SK-N-SH (cell line): ENCODE measurements at regions not wholly inside any gene's neighbourhood (a gene's known extent, or its start where the extent isn't known, plus 50 kb on each side); places are given as distances from the start of the nearest gene placed in this dataset.

Source experiments
- CTCF ChIA-PET: fragments of 300-600, 350-600 bp; formaldehyde crosslinking; extraction: SDS; loops from one replicate; lab custom pipeline; 2021; lab: Yijun Ruan, JAX
- POLR2A ChIA-PET: fragments of 350-600 bp; sonication (Branson Sonifier 250); formaldehyde crosslinking; extraction: SDS; loops from one replicate; lab custom pipeline; 2020; ENCODE audit warnings: antibody characterized with exemption, inconsistent platforms; lab: Yijun Ruan, JAX
- DNase-seq: peaks from one replicate; pipeline ENCODE4 v3.0.0; 2012
- H2AFZ ChIP-seq: fragments of 200-600 bp; sonication (generic); 2 replicates; pipeline ENCODE4 v1.8.1; 2016; ENCODE audit warnings: antibody characterized with exemption, mild to moderate bottlenecking, low read depth
- H3F3A ChIP-seq: fragments of 200-600 bp; sonication (generic); replicated peaks from 2 replicates; pipeline ENCODE3; 2016; ENCODE audit warnings: antibody characterized with exemption, mild to moderate bottlenecking; ENCODE audit not compliant: insufficient read depth
- H3K27ac ChIP-seq, 2 experiments: fragments of 200-500 bp in 1 of 2; fragments of 200-600 bp in 1 of 2; sonication (Bioruptor generic) in 1 of 2; sonication (generic), shearing (Covaris generic) in 1 of 2; 2 replicates each; pipeline versions ENCODE4 v1.5.1 to v1.6.1; 2014 to 2016; ENCODE audit warnings: low read depth in 2 of 2, inconsistent platforms in 1 of 2, low read length in 1 of 2, mild to moderate bottlenecking in 1 of 2, mixed read lengths in 1 of 2
- H3K27me3 ChIP-seq: fragments of 200-600 bp; sonication (generic), shearing (Covaris generic); 2 replicates; pipeline ENCODE4 v1.6.1; 2016; ENCODE audit warnings: mixed run types; ENCODE audit not compliant: insufficient read depth
- H3K36me3 ChIP-seq, 2 experiments: fragments of 200-500 bp in 1 of 2; fragments of 200-600 bp in 1 of 2; sonication (Bioruptor generic) in 1 of 2; sonication (generic) in 1 of 2; replicated peaks in 1 of 2; 2 replicates each; pipeline versions ENCODE3 to v1.5.1; 2014 to 2016; ENCODE audit warnings: low read length in 1 of 2, mild to moderate bottlenecking in 1 of 2; ENCODE audit not compliant: insufficient read depth in 2 of 2, control insufficient read depth in 1 of 2
- H3K4me1 ChIP-seq, 2 experiments: fragments of 200-500 bp in 1 of 2; fragments of 200-600 bp in 1 of 2; sonication (Bioruptor generic) in 1 of 2; sonication (generic), shearing (Covaris generic) in 1 of 2; 2 replicates each; pipeline versions ENCODE4 v1.5.1 to v1.6.1; 2014 to 2016; ENCODE audit warnings: low read depth in 1 of 2, low read length in 1 of 2, mixed run types in 1 of 2; ENCODE audit not compliant: insufficient read depth in 2 of 2, control insufficient read depth in 1 of 2
- H3K4me2 ChIP-seq: fragments of 200-600 bp; sonication (generic), shearing (Covaris generic); 2 replicates; pipeline ENCODE4 v1.6.1; 2017; ENCODE audit warnings: mixed run types
- H3K4me3 ChIP-seq, 2 experiments: fragments of 200-500 bp in 1 of 2; fragments of 200-600 bp in 1 of 2; sonication (Bioruptor generic) in 1 of 2; sonication (generic), shearing (Covaris generic) in 1 of 2; 2 replicates each; pipeline versions ENCODE4 v1.5.1 to v1.8.1; 2014 to 2016; ENCODE audit warnings: low read depth in 2 of 2, inconsistent platforms in 1 of 2, low read length in 1 of 2, mild to moderate bottlenecking in 1 of 2, mixed read lengths in 1 of 2, moderate library complexity in 1 of 2
- H3K79me2 ChIP-seq: fragments of 200-600 bp; sonication (generic); 2 replicates; pipeline ENCODE4 v1.8.1; 2017; ENCODE audit warnings: mild to moderate bottlenecking; ENCODE audit not compliant: insufficient read depth
- H3K9ac ChIP-seq: fragments of 200-600 bp; sonication (generic); 2 replicates; pipeline ENCODE4 v1.6.1; 2017; ENCODE audit warnings: mixed run types
- H3K9me2 ChIP-seq: fragments of 200-600 bp; sonication (generic); 2 replicates; pipeline ENCODE4 v1.6.1; 2017; ENCODE audit warnings: mixed run types
- H3K9me3 ChIP-seq: fragments of 200-600 bp; sonication (generic); 2 replicates; pipeline ENCODE4 v1.6.1; 2017; ENCODE audit warnings: mixed run types, mild to moderate bottlenecking, moderate library complexity
- H4K20me1 ChIP-seq: fragments of 200-600 bp; sonication (generic); 2 replicates; pipeline ENCODE4 v1.6.1; 2017; ENCODE audit warnings: mild to moderate bottlenecking, mixed run types; ENCODE audit not compliant: insufficient read depth
- CHD2 ChIP-seq: fragments of 150-350 bp; IDR thresholded peaks from 2 replicates; pipeline ENCODE4 v1.6.1; 2018; ENCODE audit warnings: low read length; ENCODE audit not compliant: partially characterized antibody
- EP300 ChIP-seq, 2 experiments: IDR thresholded peaks; 2 replicates each; pipeline versions ENCODE4 v1.4.0 to v1.6.1; 2012; ENCODE audit warnings: borderline replicate concordance in 1 of 2, low read depth in 1 of 2, low read length in 1 of 2
- FOSL2 ChIP-seq: IDR thresholded peaks from 2 replicates; pipeline ENCODE4 v1.4.0; 2012; ENCODE audit warnings: low read depth, mild to moderate bottlenecking, moderate library complexity, borderline replicate concordance
- FOXJ3 ChIP-seq: sonication (generic); formaldehyde crosslinking; IDR thresholded peaks from 2 replicates; pipeline ENCODE4 v1.5.1; 2020; ENCODE audit warnings: mild to moderate bottlenecking, missing genetic modification reagents
- IRF3 ChIP-seq: fragments of 150-350 bp; IDR thresholded peaks from 2 replicates; pipeline ENCODE4 v1.6.1; 2016; ENCODE audit warnings: mild to moderate bottlenecking, low read depth, low read length
- MXI1 ChIP-seq: IDR thresholded peaks from 2 replicates; pipeline ENCODE4 v1.6.1; 2012; ENCODE audit warnings: mild to moderate bottlenecking, low read depth, low read length, improper control_type of control experiment
- POLR2AphosphoS5 ChIP-seq: IDR thresholded peaks from 2 replicates; pipeline ENCODE4 v1.6.1; 2012; ENCODE audit warnings: low read depth, low read length
- RCOR1 ChIP-seq: fragments of 150-350 bp; IDR thresholded peaks from 2 replicates; pipeline ENCODE4 v1.6.1; 2017; ENCODE audit warnings: antibody characterized with exemption, low read length
- REST ChIP-seq: IDR thresholded peaks from 2 replicates; pipeline ENCODE4 v1.6.1; 2012; ENCODE audit warnings: mild to moderate bottlenecking, low read depth, low read length, moderate library complexity
- TEAD4 ChIP-seq: IDR thresholded peaks from 2 replicates; pipeline ENCODE4 v1.4.0; 2012; ENCODE audit warnings: mild to moderate bottlenecking, borderline replicate concordance; ENCODE audit not compliant: insufficient read depth
- WGBS: methylation state at CpG from one replicate; pipeline ENCODE4 v1.1.6; 2017; ENCODE audit warnings: low lambda C conversion rate; 5-methylcytosine and 5-hydroxymethylcytosine counted together
- TF ChIP-seq, protein P1 (sequence below): IDR thresholded peaks from 2 replicates; pipeline ENCODE4 v1.4.0; 2012; ENCODE audit warnings: low read depth, borderline replicate concordance
- TF ChIP-seq, protein P2 (sequence below): IDR thresholded peaks from 2 replicates; pipeline ENCODE4; 2012

DNA sequence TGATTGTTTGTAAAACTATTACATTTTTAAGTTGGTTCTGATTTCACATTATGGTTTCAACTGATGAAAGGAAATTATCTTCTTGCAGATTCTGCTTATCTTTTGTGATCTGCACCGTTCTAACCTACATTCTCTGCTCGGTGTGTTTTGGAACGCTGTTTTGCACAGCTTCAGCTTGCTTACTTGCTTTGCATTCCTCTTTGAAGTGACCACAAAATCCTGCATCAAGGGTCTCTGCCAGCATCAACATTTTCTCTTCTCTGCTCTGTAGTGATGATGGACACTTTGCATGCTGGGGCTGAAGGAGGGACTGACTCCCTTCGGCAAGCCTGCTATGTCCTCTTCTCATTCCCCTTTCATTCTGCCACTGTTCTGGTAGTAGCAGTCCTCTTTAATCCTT, 485.2 kb downstream of the FBXO15 start:
- POLR2A ChIA-PET, result no interaction called here
- H3K9me3 ChIP-seq, result no peaks in the 10 kb centered on the region; the same call in 1 of the 2 replicates
- H3K4me2 ChIP-seq, result no peak overlapping the region
- H3K79me2 ChIP-seq, result no peaks in the 10 kb centered on the region
- no peaks in the 10 kb centered on the region for H3K9me2 ChIP-seq
- no peaks in the 10 kb centered on the region for H3F3A ChIP-seq
- H4K20me1 ChIP-seq, result no peaks in the 10 kb centered on the region
- no peaks in the 10 kb centered on the region for H3K36me3 ChIP-seq
- H2AFZ ChIP-seq, result peak overlapping the region; percentile 58
- H3K9ac ChIP-seq, result no peak overlapping the region
- 15% methylated on average over 4 of the region's 4 CpGs for WGBS
- no peaks in the 10 kb centered on the region for H3K4me1 ChIP-seq
- TF ChIP-seq RCOR1 (no peak), FOSL2 (no peak), MXI1 (no peak), REST (no peak), POLR2AphosphoS5 (no peak), CHD2 (no peak), TEAD4 (no peak), IRF3 (no peak), FOXJ3 (CRISPR knock-in tag) (no peak), EP300 (IDR thresholded peaks at IDR 0.05; ENCODE audit: borderline replicate concordance in 1 of 2, low read depth in 1 of 2, low read length in 1 of 2) (no peak)
- TF ChIP-seq, protein P1, sequence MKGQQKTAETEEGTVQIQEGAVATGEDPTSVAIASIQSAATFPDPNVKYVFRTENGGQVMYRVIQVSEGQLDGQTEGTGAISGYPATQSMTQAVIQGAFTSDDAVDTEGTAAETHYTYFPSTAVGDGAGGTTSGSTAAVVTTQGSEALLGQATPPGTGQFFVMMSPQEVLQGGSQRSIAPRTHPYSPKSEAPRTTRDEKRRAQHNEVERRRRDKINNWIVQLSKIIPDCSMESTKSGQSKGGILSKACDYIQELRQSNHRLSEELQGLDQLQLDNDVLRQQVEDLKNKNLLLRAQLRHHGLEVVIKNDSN, result no peak
- TF ChIP-seq, protein P2, sequence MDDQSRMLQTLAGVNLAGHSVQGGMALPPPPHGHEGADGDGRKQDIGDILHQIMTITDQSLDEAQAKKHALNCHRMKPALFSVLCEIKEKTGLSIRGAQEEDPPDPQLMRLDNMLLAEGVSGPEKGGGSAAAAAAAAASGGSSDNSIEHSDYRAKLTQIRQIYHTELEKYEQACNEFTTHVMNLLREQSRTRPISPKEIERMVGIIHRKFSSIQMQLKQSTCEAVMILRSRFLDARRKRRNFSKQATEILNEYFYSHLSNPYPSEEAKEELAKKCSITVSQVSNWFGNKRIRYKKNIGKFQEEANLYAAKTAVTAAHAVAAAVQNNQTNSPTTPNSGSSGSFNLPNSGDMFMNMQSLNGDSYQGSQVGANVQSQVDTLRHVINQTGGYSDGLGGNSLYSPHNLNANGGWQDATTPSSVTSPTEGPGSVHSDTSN, result no peak
- H3K27ac ChIP-seq, result no peak overlapping the region
- no peaks in the 10 kb centered on the region; the same call in 1 of the 2 replicates for H3K27me3 ChIP-seq
- CTCF ChIA-PET, result no interaction called here
- DNase-seq, result no peak
- H3K4me3 ChIP-seq, result 0 out of 4 replicates have a peak overlapping the region, but pooled peaks of 1 of the 2 experiments have one; percentile 7
